UCSD-AML1 (cell line): ENCODE measurements at regions not wholly inside any gene's neighbourhood (a gene's known extent, or its start where the extent isn't known, plus 50 kb on each side); places are given as distances from the start of the nearest gene placed in this dataset.
A peak's percentile ranks its signal among the peaks of the same experiment; 100 is the strongest.

ENCODE experiments used
- DNase-seq: peaks from one replicate; lab custom pipeline; 2025; ENCODE audit not compliant: unreplicated experiment; lab: John Stamatoyannopoulos, UW

DNA sequence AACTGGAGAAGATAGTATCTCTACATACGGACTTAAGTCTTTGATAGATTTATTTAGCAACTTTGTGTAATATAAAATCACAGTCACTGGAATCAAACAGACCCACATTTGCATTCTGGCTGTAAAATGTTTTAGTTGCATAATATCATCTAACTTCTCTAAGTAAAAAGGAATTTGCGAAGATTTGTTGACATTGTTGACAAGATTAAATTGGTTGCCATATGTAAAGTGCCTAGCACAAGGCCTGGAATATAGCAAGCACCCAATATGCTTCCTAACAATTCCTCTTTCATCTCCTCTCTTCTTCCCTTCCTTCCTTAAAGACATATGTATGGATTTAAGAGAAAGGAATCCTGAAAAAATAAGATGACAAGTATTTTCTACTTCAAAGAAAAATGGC is 295.4 kb upstream of the PPFIA2 start:
- no peak for DNase-seq

DNA sequence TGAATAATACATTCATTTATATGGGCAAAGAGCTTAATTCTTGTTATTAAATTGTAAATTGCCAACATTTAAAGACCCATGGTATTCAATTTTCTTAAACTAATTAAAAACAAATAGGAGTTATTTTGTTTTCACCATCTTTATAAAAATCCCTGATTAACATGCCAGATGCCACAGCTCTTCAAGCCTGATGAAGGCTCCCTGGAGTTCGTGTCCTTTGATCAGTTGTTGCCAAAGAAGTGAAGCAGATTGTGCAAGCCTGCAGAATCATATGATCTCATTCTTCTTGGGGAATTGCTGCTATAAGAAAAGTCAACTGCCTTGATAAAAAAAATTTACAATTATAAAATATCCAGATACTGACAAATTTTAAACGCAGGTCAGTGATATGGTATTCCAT is 288.3 kb upstream of the PPFIA2 start:
- no peak for DNase-seq

DNA sequence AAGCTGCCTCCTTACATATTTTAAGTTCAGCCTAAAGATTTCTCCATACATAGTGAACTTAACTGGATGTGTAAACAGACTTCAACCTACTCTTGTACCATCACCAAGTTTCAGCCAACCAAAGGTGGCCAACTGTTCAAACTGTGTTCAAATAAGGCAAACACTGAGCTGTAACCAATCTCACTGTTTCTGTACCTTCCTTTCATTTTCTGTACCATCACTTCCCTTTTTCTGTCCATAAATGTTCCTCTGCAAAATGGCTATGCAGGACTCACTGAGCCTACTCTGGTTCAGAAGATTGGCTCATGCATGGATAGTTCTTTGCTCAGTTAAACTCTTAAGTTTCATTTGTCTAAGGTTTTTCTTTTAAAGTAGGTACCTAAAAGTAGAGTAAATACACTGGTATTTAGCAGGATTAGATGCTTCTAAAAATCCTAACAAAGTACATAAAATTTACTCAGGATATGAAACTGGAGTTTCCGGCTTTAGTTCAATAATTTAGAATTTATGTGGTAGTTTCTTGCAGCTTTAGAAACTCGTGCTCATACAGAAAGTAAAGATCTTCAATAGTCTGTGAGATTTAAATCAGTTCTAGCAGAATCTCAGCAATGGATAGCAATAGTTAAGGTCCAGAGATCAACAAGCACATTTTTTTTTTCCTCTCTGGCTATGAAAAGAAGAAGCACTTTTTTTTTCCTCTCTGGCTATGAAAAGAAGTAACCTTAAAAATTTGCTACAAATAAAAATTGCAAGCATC is 282.0 kb upstream of the PPFIA2 start:
- DNase-seq, result no peak

DNA sequence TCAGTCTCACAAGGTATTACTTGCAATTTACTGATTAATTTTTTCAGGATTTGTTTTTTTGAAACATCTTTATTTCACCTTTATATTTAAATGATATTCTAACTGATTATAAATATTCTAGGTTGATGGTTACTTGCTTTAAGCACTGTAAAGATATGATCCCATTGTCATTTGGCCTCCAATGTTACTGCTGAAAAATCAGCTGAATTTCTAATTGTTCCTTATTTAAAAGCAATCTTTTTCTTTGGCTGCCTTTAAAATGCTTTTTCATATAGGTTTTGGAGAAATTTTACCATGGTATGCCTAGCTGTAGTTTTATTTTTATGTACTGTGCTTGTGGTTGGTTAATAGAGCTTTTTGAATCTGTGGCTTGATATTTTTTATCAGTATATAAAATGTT is 275.6 kb upstream of the PPFIA2 start:
- no peak for DNase-seq

DNA sequence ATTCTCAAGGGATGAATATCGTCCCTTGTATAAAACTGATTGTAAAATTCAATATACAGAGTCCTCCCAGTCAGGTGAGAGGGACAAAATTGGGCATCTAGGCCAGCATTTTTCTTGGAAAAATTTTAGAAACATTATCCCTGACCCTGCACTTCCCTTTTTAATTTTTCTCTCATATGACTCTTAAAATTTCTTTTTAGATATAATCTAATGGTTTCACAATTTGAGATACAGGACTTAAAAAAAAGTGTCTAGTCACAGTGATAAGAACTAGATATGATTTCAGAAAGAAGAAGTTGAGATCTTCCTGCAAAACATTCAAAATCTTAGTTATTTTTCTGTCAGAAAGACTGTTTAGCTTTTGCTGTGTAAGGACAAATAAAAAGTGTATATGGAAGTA is 270.8 kb upstream of the PPFIA2 start:
- DNase-seq, result no peak

DNA sequence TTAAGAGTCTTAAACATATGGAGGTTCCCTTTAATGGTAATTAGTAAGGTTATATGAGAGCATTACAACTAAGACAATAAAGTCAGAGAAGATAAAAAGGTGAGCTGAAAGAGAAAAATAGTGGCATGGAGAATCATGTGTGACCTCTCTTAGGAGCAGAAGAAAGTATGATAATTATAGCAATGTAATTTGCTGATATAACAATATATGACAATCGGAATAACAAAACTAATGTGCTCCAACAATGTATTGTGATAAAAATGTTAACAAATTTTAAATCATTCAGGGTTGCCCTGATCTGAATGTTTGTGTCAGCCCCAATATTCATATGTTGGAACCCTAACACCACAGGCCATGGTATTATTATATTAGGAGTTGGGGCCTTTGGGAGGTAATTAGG is 269.6 kb upstream of the PPFIA2 start:
- DNase-seq, result no peak

DNA sequence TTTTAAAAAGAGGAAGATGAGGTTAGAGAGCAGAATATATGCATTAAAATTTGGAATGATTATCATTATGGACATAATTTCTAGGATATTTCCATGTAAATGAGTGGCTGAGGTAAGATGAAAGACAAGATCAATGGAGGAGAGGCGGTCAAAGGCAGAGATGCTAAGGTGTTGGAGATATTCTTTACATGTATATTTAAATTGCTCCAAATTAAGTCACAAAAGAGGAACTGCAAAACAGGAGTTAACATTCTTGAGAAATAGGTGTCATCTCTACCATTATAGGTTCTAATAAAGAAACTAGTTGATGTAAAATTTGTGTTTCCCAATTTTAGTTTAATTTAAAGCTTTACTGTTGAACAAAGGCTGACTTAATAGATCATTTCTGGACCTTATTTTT is 268.5 kb upstream of the PPFIA2 start:
- no peak for DNase-seq

DNA sequence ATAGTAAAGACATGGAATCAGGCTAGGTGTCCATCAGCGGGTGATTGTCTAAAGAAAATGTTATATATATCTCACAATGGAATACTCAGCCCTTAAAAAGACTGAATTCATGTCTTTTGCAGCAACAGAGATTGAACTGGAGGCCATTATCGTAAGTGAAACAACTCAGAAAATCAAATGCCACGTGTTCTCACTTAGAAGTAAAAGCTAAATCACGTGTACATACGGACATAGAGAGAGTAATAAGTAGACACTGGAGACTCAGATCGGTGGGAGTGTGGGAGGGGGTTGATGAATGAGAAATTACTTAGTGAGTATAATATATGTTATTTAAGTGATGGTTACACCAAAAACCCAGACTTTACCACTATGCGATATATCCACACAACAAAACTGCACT is 266.3 kb upstream of the PPFIA2 start:
- no peak for DNase-seq

DNA sequence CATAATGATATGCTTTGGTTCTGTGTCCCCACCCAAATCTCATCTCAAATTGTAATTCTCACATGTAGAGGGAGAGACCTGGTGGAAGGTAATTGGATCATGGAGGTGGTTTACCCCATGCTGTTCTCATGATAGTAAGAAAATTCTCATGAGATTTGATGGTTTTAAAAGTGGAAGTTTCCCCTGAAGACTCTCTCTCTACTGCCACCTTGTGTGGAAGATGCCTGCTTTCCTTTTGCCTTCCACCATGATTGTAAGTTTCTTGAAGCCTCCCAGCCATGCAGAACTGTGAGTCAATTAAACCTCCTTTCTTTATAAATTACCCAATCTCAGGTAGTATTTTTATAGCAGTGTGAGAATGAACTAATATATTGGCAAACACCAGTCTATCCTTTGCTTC is 260.4 kb upstream of the PPFIA2 start:
- DNase-seq, result no peak

DNA sequence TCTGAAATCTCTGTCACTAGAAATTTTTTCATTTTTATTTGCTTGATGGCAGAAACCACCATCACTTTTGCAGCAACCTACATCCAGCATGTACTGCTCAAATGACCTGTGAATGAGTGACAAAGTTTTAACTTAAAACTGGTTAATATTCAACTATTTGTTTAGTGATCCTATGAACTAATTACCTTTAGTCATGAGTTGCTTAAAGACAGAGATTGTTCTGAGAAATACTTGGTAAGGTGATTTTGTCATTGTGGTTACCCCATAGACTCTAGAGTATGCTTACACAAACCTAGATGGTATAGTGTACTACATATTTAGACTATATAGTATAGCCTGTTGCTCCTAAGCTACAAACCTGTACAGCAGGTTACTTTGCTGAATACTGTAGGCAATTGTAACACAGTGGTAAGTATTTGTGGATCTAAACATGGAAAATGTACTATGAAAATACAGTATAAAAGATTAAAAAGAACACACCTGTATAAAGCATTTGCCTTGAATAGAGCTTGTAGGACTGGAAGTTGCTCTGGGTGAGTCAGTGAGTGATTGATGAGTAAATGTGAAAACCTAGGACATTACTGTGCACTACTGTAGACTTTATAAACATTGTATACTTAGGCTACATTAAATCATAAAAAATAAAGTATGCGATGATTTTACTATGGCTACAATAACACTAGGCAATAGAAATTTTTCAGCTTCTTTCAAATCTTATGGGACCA is 256.6 kb upstream of the PPFIA2 start:
- DNase-seq, result no peak

DNA sequence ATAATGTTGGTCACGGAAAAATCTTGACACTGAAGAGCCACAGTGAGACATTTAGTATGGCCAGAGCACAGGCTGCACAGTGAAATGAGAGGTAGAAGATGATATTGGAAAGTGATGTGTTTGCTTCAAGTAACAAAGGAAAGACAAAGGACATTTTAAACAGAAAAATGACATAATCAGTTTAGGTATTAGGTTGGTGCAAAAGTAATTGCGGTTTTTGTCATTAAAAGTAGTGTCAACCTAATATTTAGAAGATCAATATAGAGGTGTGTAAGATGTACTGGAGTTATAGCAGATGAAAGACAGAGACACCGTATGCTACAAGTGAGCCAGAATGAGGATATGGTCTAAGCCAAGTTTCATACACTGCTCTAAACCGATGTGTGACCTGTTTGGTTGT is 253.0 kb upstream of the PPFIA2 start:
- no peak for DNase-seq

DNA sequence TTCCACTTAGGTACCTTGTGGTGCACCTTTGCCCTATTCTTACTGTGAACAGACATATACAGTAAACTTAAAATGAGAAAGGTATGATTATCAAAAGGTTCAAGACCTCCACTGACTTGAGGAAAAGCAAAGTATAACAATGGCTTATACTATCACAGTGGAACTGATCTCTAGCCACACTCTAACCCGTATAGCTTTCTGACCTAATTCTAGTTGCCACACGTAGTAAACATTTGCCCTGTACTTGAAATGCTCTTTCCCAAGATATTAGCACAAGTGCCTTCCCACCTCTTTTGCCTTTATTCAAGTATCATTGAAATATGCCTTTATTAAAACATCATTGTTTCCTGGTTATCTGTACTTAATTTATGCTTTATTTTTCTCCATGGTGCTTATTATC is 250.4 kb upstream of the PPFIA2 start:
- no peak for DNase-seq

DNA sequence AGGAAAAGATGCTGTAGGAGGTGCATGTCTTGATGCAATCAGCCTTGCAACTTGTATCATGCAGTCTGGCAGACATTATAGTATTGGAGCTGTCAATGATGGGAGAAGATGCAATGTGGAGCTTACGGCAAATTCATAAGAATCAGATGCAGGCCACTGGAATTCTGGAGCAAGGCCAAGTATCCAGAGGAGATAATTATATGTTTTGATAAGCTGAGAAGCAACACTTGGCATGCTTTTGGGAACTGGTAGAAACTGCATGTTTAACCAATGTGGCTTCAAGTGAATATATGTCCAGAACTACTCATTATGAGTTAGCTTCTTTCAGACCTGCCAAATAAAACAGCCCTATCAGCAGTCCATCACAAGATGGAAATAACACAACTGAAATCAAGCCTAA is 249.1 kb upstream of the PPFIA2 start:
- no peak for DNase-seq

DNA sequence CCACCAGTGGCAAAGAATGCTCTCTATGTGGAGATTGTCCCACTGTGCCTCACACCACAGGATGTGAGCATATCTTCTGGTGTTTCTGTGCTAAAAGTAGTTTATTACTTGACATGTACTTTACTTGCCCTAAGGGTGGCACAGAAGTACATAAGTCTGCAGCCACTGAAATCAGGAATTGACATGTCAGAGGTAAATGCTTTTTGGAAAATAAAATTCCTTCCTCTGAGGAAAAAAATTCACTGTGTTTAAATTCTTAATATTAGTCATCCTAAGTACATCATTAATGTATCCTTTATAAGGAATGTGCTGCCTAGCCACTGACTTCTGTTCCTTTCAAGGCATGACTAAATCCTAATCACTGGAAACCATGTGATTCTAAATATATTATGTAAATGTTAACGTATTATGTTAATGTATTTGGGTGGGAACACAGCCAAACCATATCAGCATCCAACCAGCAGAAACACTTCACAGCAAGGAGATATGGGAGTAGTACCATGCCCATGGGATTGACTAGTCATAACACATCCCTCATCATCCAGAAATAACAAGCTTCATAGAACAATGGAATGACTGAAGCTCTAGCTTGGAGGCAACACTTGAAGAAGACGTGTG is 239.7 kb upstream of the PPFIA2 start:
- no peak for DNase-seq

DNA sequence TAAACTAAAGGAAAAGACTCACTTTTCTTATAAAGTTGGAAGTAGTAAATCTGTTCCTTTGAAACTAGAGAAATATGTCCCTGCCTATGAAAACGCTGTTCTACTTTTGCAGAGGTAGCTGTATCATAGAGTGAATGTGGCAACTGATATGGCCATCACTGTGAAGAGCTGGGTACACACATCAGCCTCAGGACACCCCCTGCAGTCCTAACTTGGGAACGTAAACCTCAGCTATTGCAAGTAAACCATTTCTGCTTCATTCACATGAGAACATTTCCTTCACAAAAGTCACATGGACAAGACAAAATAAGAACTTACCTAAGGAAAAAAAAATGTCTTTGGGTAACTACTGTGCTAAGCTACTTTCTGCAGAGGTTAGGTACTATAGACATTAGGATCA is 233.3 kb upstream of the PPFIA2 start:
- peak; percentile 10 for DNase-seq

DNA sequence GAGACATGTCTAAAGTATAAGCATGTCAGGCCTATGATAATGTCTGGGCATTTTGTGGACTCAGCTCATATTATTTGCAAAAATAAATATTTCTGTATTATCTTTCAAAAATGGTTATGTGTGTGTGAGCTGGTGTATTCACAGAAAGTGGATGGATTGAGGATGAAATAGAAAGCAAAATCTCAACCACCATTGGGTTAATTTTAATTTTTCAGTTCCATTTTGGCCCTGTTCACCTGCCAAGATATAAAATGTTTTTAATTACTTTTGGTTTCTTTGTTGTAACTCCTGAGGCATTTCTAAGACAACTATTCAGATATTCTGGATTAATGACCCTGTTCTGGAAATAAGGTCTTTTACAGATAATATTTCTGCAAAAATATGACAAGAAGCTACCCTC is 232.7 kb upstream of the PPFIA2 start:
- DNase-seq, result no peak

DNA sequence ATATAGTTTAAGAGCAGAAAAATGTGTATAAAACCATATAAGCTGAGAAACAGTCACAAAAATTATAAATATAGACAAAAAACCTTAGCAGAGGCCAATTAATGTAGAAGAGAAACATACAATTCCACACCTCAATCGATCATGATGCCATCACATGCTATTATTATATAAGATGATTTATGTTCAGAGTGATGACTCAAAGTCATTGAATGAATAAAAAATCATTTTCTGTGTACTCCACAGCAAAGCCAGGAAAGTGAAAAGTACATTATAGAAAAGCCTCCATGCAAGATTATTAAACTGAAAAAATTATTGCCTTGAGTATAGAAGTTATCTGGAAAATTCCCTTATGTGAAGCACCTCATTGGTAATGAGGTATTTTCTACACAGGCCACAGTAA is 229.2 kb upstream of the PPFIA2 start:
- no peak for DNase-seq

DNA sequence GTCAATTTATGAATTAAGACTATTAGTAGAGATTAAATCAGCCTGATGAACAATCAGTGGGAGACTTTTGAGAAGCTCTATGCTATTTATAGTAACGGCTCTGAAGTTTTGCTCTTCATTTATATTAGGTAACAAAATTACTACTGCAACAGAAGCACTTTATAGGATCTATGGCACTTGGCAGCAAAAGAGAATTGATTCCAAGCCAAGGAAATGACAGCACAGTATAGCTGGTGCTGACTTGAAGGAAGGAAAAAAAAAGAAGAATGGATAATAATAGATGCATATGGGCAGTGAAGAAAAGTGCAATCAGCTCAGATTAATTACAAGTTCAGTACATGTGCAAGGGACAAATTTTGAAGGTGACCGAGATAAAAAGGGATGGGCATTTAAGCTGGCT is 228.2 kb upstream of the PPFIA2 start:
- DNase-seq, result no peak

DNA sequence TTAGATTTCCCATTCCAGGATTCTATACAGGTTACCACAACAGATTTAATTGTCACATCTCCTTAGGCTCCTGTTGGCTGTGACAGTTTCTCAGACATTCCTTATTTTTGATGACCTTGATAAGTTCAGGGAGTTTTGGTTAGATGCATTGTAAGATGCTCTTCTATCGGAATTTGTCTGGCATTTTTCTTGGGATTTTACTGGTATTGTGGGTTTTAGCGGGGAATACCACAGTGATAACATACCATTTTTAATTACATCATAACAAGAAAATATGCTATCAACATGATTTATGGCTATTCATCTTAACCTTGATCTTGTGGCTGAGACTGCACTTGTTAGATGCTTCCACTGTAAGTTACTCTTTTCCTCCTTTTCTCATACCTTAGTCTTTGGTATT is 217.5 kb upstream of the PPFIA2 start:
- no peak for DNase-seq

DNA sequence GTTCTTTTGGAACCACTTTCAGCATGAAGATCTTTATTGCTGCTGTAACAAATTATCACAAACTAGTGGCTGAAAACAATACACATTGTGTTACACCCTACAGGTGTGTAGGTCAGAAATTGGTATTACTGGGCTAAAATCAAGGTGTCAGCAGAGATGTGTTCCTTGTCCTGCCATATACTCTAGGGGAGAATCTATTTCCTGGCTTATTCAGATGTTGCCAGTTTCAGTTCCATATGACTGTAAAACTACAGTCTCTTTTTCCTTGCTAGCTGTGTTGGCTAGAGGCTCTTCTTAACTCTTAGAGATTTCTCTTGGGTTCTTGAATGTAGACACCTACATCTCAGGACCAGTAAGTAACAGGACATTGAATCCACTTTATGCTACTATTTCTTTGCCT is 215.6 kb upstream of the PPFIA2 start:
- DNase-seq, result no peak

DNA sequence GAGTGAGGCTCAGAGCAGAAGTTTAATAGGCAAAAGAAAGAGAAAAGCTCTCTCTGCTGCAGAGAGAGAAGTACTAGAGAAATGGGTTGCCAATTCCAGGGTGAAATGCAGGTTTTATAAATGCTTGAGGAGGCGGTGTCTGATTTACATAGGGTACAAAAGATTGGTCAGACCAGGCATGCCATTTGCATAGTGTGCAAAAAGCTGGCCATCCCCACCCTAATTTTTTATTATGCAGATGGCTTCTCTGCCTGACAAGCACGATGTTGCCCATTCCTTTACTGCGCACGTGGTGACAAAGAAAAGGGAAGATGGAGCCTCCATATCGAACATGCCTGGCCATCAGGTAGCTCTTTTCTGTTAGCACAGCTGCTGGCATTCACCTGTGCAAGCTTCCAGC is 209.3 kb upstream of the PPFIA2 start:
- no peak for DNase-seq

DNA sequence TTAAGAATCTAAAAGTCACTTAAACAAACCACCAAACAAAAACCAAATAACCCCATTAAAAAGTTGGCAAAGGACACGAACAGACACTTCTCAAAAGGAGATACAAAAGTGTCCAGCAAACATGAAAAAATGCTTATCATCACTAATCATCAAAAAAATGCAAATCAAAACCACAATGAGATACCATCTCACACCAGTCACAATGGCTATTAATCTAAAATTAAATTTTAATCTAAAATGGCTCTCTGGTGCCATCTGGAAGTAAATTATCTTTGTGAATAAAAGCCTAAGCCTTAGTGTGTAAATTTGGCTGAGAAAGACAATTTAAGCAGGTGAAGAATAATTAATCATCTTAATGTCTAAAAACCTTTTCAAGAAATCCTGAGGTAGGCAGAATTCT is 204.5 kb upstream of the PPFIA2 start:
- no peak for DNase-seq
